OCI-LY7 (cell line): ENCODE measurements at regions not wholly inside any gene's neighbourhood (a gene's known extent, or its start where the extent isn't known, plus 50 kb on each side); places are given as distances from the start of the nearest gene placed in this dataset.
A peak's percentile ranks its signal among the peaks of the same experiment; 100 is the strongest.

Source experiments
- BruUV-seq: library from RNA; stranded (reverse); fragments of 400-500 nt; replicated peaks from 2 replicates; lab custom pipeline; 2021; lab: Mats Ljungman, UMichigan
- CTCF ChIA-PET: fragments of 300-600 bp; sonication (Branson Sonifier 250); formaldehyde crosslinking; loops from one replicate; lab custom pipeline; 2022; ENCODE audit warnings: antibody characterized with exemption; ENCODE audit not compliant: unreplicated experiment; lab: Charles Lee
- POLR2A ChIA-PET: fragments of 300-600 bp; sonication (Branson Sonifier 250); formaldehyde crosslinking; loops from one replicate; lab custom pipeline; 2022; ENCODE audit warnings: antibody characterized with exemption; lab: Charles Lee
- DNase-seq: peaks from one replicate; pipeline ENCODE4 v3.0.0-alpha.2; 2015; ENCODE audit warnings: low spot score
- H2AFZ ChIP-seq: fragments of 200-600 bp; sonication (generic), shearing (Covaris generic); 2 replicates; pipeline ENCODE4 v1.6.1; 2014; ENCODE audit warnings: mild to moderate bottlenecking, antibody characterized with exemption, low read length, moderate library complexity
- H3K27ac ChIP-seq: fragments of 200-600 bp; sonication (generic); 2 replicates; pipeline ENCODE4 v1.5.1; 2014; ENCODE audit warnings: mixed run types, low read depth, mild to moderate bottlenecking, moderate library complexity, low read length, inconsistent platforms; ENCODE audit not compliant: poor library complexity, severe bottlenecking
- H3K36me3 ChIP-seq: fragments of 200-600 bp; sonication (generic); 2 replicates; pipeline ENCODE4 v1.6.1; 2014; ENCODE audit warnings: mild to moderate bottlenecking, antibody characterized with exemption, low read length, moderate library complexity, mixed read lengths; ENCODE audit not compliant: insufficient read depth
- H3K4me1 ChIP-seq: fragments of 200-600 bp; sonication (generic); 2 replicates; pipeline ENCODE4 v1.5.1; 2014; ENCODE audit warnings: mild to moderate bottlenecking, low read length; ENCODE audit not compliant: insufficient read depth, poor library complexity, severe bottlenecking
- H3K4me2 ChIP-seq: fragments of 200-600 bp; sonication (generic); 2 replicates; pipeline ENCODE4 v1.6.1; 2014; ENCODE audit warnings: mild to moderate bottlenecking, low read length
- H3K4me3 ChIP-seq: fragments of 200-600 bp; sonication (generic); 2 replicates; pipeline ENCODE4 v1.5.1; 2014; ENCODE audit warnings: mild to moderate bottlenecking, low read depth, low read length; ENCODE audit not compliant: poor library complexity, severe bottlenecking
- H3K79me2 ChIP-seq: fragments of 200-600 bp; sonication (generic); 2 replicates; pipeline ENCODE4 v1.6.1; 2016; ENCODE audit warnings: low read depth, mild to moderate bottlenecking, low read length, moderate library complexity, mixed read lengths; ENCODE audit not compliant: insufficient read depth
- H3K9me2 ChIP-seq: fragments of 200-600 bp; sonication (generic); 2 replicates; pipeline ENCODE4 v1.6.1; 2016; ENCODE audit warnings: mild to moderate bottlenecking, low read length, mixed read lengths; ENCODE audit not compliant: insufficient read depth
- H3K9me3 ChIP-seq: fragments of 200-600 bp; sonication (generic); 2 replicates; pipeline ENCODE4 v1.6.1; 2014; ENCODE audit warnings: mild to moderate bottlenecking, mixed run types, low read length, mixed read lengths
- H4K20me1 ChIP-seq: fragments of 200-600 bp; sonication (generic); 2 replicates; pipeline ENCODE4 v1.6.1; 2014; ENCODE audit warnings: mild to moderate bottlenecking, antibody characterized with exemption, low read length, moderate library complexity, mixed read lengths; ENCODE audit not compliant: insufficient read depth
- EZH2phosphoT487 ChIP-seq: fragments of 200-600 bp; sonication (generic); IDR thresholded peaks from 2 replicates; pipeline ENCODE4 v1.6.1; 2018; ENCODE audit warnings: low read depth, borderline replicate concordance, mild to moderate bottlenecking, mixed run types, antibody characterized with exemption, low read length, moderate library complexity, mixed read lengths
- intact Hi-C: fragments of 100-400 bp; cut with micrococcal nuclease; formaldehyde crosslinking; loops from one replicate; pipeline ENCODE4 v1.10.0; 2022; ENCODE audit not compliant: unreplicated experiment
- TF ChIP-seq, protein P1 (sequence below): fragments of 200-600 bp; sonication (generic); conservative IDR thresholded peaks from 2 replicates; pipeline ENCODE4 v1.5.1; 2014; ENCODE audit warnings: mild to moderate bottlenecking, antibody characterized with exemption, low read length, moderate library complexity, mixed read lengths

DNA sequence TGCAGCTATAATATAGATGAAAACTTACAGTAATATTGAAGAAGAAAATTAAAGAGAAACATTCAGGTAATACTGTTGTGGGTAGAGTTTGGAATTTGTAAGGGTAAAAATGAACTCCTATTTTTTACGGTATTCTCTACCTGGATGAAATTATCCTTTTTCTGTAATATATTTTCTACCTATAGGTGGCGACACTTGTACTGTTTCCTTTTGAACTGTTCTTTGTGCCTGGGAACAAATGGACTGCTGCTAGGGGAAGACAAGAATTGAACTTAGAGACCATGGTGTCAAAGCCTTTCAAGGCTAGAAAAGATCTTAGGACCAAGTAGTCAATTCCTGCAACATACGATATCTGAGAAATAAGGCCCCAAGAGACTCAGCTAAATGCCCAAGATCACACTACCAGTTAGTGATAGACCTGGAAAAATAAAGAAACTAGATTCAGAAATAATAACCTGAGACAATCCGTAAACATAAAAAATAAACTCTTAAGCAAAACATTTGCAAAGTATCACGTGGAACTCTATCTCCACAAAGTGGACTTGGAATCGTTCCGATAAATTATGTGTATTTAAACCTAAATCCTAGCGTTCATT lies 383.8 kb downstream of the TFAP2A start:
- no peak overlapping the region for H3K4me3 ChIP-seq
- no peaks in the 10 kb centered on the region for H3K9me3 ChIP-seq
- TF ChIP-seq EZH2phosphoT487: no peak
- TF ChIP-seq, protein P1, sequence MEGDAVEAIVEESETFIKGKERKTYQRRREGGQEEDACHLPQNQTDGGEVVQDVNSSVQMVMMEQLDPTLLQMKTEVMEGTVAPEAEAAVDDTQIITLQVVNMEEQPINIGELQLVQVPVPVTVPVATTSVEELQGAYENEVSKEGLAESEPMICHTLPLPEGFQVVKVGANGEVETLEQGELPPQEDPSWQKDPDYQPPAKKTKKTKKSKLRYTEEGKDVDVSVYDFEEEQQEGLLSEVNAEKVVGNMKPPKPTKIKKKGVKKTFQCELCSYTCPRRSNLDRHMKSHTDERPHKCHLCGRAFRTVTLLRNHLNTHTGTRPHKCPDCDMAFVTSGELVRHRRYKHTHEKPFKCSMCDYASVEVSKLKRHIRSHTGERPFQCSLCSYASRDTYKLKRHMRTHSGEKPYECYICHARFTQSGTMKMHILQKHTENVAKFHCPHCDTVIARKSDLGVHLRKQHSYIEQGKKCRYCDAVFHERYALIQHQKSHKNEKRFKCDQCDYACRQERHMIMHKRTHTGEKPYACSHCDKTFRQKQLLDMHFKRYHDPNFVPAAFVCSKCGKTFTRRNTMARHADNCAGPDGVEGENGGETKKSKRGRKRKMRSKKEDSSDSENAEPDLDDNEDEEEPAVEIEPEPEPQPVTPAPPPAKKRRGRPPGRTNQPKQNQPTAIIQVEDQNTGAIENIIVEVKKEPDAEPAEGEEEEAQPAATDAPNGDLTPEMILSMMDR: peak; percentile 93
- H3K27ac ChIP-seq: no peak overlapping the region
- DNase-seq: peak; percentile 29
- H3K4me2 ChIP-seq: no peak overlapping the region
- H3K79me2 ChIP-seq: no peaks in the 10 kb centered on the region
- ChIA-PET CTCF (no interaction called here), POLR2A (interaction anchor here (0.6 to 1.0 kb wide), 3 partner anchors 12 to 403 kb away, joined by 3 read pairs; no protein-coding TSS in a partner anchor)
- no TSS peak for BruUV-seq
- H3K4me1 ChIP-seq: no peaks in the 10 kb centered on the region
- H2AFZ ChIP-seq: no peak overlapping the region
- H3K9me2 ChIP-seq: no peaks in the 10 kb centered on the region
- intact Hi-C loops: loop anchor here (1.0 kb wide), 1 partner anchor 398 kb away; no protein-coding TSS in a partner anchor
- no peaks in the 10 kb centered on the region for H4K20me1 ChIP-seq
- no peaks in the 10 kb centered on the region for H3K36me3 ChIP-seq

DNA sequence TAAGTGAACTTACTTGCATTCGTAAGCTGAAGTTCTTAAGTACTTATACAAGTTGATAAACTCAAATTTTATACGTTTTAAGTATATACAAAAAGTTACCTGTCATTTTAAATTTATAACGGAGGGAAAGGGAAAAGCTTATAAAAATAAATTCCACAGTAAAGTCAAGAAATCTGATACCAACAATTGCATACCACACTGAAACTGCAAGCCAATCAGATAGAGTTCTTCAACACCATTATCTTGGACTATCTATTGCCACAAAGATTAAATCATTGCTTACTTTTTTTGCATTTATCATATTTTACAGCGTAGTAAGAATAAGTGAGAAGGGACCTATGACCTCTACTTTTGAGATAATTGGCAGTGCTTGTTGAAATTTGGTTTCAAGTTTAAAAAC lies 386.7 kb downstream of the TFAP2A start:
- Histone ChIP-seq H3K4me1 (no peaks in the 10 kb centered on the region), H3K9me2 (no peaks in the 10 kb centered on the region), H2AFZ (no peak overlapping the region), H3K79me2 (no peaks in the 10 kb centered on the region), H3K4me2 (no peak overlapping the region), H3K36me3 (no peaks in the 10 kb centered on the region), H3K27ac (no peak overlapping the region), H4K20me1 (no peaks in the 10 kb centered on the region), H3K4me3 (no peak overlapping the region), H3K9me3 (no peaks in the 10 kb centered on the region)
- no TSS peak for BruUV-seq
- intact Hi-C loops: no loop called here
- TF ChIP-seq EZH2phosphoT487: no peak
- TF ChIP-seq, protein P1: no peak
- ChIA-PET CTCF (no interaction called here), POLR2A (no interaction called here)
- DNase-seq: no peak

DNA sequence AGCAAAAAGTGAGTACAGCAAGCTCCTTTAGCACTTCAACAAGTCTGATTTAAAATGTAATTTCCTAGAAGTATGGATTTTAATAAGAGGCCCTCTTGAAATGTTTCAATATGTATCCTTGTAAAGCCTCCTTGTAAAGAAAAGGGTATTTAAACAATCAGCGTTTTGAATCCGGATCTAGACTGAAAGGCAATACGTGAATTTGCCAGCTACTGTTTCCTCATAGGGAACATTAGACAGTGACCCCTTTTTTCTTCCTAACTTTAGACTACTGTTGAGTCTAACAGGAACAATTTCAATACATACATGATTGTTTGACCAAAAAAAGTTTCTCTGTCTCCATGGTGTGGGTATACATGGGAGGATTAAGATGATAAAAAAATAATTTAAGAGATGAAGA lies 395.0 kb downstream of the TFAP2A start:
- Histone ChIP-seq H3K27ac (no peak overlapping the region), H3K4me3 (no peak overlapping the region), H3K4me1 (no peaks in the 10 kb centered on the region), H4K20me1 (no peaks in the 10 kb centered on the region), H3K9me2 (no peaks in the 10 kb centered on the region), H3K9me3 (no peaks in the 10 kb centered on the region), H3K4me2 (no peak overlapping the region), H3K36me3 (no peaks in the 10 kb centered on the region), H2AFZ (no peak overlapping the region), H3K79me2 (no peaks in the 10 kb centered on the region)
- TF ChIP-seq, protein P1: no peak
- TF ChIP-seq EZH2phosphoT487: no peak
- POLR2A ChIA-PET: no interaction called here
- CTCF ChIA-PET: no interaction called here
- intact Hi-C loops: no loop called here
- no TSS peak for BruUV-seq
- no peak for DNase-seq
